Loucy (cell line): ENCODE measurements at regions not wholly inside any gene's neighbourhood (a gene's known extent, or its start where the extent isn't known, plus 50 kb on each side); places are given as distances from the start of the nearest gene placed in this dataset.

Source experiments
- H2AFZ ChIP-seq: fragments of 200-600 bp; sonication (generic); 2 replicates; pipeline ENCODE4 v1.6.0; 2016; ENCODE audit warnings: antibody characterized with exemption, mild to moderate bottlenecking, low read length, moderate library complexity
- H3F3A ChIP-seq: fragments of 200-600 bp; 2 replicates; pipeline ENCODE4 v1.6.0; 2016; ENCODE audit warnings: antibody characterized with exemption, low read depth, mild to moderate bottlenecking
- H3K27me3 ChIP-seq: fragments of 200-600 bp; sonication (generic); 2 replicates; pipeline ENCODE4 v1.6.1; 2014; ENCODE audit warnings: low read length, mild to moderate bottlenecking; ENCODE audit not compliant: insufficient read depth, poor library complexity, severe bottlenecking
- H3K36me3 ChIP-seq: fragments of 200-600 bp; sonication (generic); 2 replicates; pipeline ENCODE4 v1.6.1; 2016; ENCODE audit warnings: low read length; ENCODE audit not compliant: insufficient read depth
- H3K4me1 ChIP-seq: fragments of 200-600 bp; sonication (generic); 2 replicates; pipeline ENCODE4 v1.5.1; 2014; ENCODE audit warnings: low read length, mild to moderate bottlenecking; ENCODE audit not compliant: insufficient read depth, poor library complexity, severe bottlenecking
- H3K4me2 ChIP-seq: fragments of 200-600 bp; sonication (generic); 2 replicates; pipeline ENCODE4 v1.6.0; 2014; ENCODE audit warnings: antibody characterized with exemption, low read length, low read depth, mild to moderate bottlenecking; ENCODE audit not compliant: poor library complexity, severe bottlenecking
- H3K4me3 ChIP-seq: fragments of 200-600 bp; sonication (generic); 2 replicates; pipeline ENCODE4 v1.5.1; 2014; ENCODE audit warnings: low read length, mild to moderate bottlenecking, mixed read lengths; ENCODE audit not compliant: poor library complexity, severe bottlenecking
- H3K79me2 ChIP-seq: fragments of 200-600 bp; sonication (generic); 2 replicates; pipeline ENCODE4 v1.6.1; 2014; ENCODE audit warnings: low read length; ENCODE audit not compliant: insufficient read depth
- H3K9ac ChIP-seq: fragments of 200-600 bp; sonication (generic); 2 replicates; pipeline ENCODE4 v1.6.0; 2014; ENCODE audit warnings: mild to moderate bottlenecking, low read depth, low read length, moderate library complexity; ENCODE audit not compliant: poor library complexity, severe bottlenecking
- H3K9me2 ChIP-seq: fragments of 200-600 bp; sonication (generic); replicated peaks from 2 replicates; pipeline ENCODE4 v1.6.1; 2016; ENCODE audit warnings: low read depth, low read length, mixed read lengths
- H3K9me3 ChIP-seq: fragments of 200-600 bp; sonication (generic); 2 replicates; pipeline ENCODE4 v1.6.1; 2014; ENCODE audit warnings: mild to moderate bottlenecking, antibody characterized with exemption, low read length, low read depth; ENCODE audit not compliant: insufficient read depth
- H4K20me1 ChIP-seq: fragments of 200-600 bp; sonication (generic); 2 replicates; pipeline ENCODE4 v1.6.0; 2014; ENCODE audit warnings: antibody characterized with exemption, low read length, mild to moderate bottlenecking; ENCODE audit not compliant: insufficient read depth, poor library complexity, severe bottlenecking
- CTCF ChIP-seq: fragments of 200-600 bp; sonication (generic); conservative IDR thresholded peaks from 2 replicates; pipeline ENCODE4 v1.5.1; 2014; ENCODE audit warnings: mild to moderate bottlenecking, antibody characterized with exemption, low read length
- EZH2phosphoT487 ChIP-seq: fragments of 200-600 bp; IDR thresholded peaks from 2 replicates; pipeline ENCODE4 v1.6.1; 2018; ENCODE audit warnings: antibody characterized with exemption, mild to moderate bottlenecking, moderate library complexity, borderline replicate concordance

DNA sequence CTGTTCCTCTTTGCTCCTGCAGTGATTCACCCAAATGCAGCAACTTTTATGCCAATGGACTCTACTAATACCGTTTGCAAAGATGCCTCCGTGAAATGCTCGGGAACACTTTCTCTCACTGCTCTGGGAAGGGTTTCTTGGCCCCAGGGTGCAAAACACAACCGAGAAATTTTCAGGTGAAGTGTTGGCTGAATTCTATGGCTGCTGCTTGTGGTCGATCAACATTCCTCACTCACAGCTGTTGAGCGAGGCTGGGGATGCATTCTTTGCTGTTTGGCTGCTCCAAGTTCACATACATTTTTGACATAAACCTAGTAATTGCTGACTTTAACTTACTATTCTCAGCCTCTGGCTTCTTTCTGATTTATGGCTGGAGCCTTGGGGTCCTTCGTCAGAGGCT, 342.0 kb upstream of the CHD6 start:
- Histone ChIP-seq H3K36me3 (no peaks in the 10 kb centered on the region), H3K79me2 (no peaks in the 10 kb centered on the region), H3K9me2 (no peaks in the 10 kb centered on the region; the same call in 1 of the 2 replicates), H4K20me1 (no peaks in the 10 kb centered on the region), H3K4me2 (no peak overlapping the region), H3K27me3 (no peaks in the 10 kb centered on the region), H3K9me3 (no peaks in the 10 kb centered on the region), H3K4me1 (no peaks in the 10 kb centered on the region), H3K4me3 (no peak overlapping the region), H2AFZ (no peak overlapping the region), H3K9ac (no peak overlapping the region), H3F3A (no peaks in the 10 kb centered on the region)
- TF ChIP-seq CTCF = no peak

DNA sequence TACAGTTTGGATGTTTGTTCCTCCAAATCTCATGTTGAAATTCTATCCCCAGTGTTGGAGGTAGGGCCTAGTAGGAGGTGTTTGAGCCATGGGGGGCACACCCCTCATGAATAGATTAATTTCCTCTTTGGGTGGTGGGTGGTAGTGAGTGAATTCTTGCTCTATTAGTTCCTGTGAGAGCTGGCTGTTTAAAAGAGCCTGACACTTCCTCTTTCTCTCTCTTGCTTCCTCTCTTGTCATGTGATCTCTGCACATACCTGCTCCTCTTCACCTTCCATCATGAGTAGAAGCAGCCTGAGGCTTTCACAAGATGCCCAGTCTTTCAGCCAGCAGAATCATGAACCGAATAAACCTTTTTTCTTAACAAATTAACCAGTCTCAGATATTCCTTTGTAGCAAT, 340.2 kb upstream of the CHD6 start:
- H3K27me3 ChIP-seq = no peaks in the 10 kb centered on the region
- H3K36me3 ChIP-seq = no peaks in the 10 kb centered on the region
- no peak overlapping the region for H3K9ac ChIP-seq
- H3K4me3 ChIP-seq = no peak overlapping the region
- no peak overlapping the region for H2AFZ ChIP-seq
- H3K9me2 ChIP-seq = no peaks in the 10 kb centered on the region
- no peaks in the 10 kb centered on the region for H3F3A ChIP-seq
- no peaks in the 10 kb centered on the region for H3K4me1 ChIP-seq
- H4K20me1 ChIP-seq = no peaks in the 10 kb centered on the region
- H3K79me2 ChIP-seq = no peaks in the 10 kb centered on the region
- no peak for TF ChIP-seq CTCF
- no peak for TF ChIP-seq EZH2phosphoT487
- H3K4me2 ChIP-seq = no peak overlapping the region
- no peaks in the 10 kb centered on the region for H3K9me3 ChIP-seq

- Histone ChIP-seq H3K9me3 (no peaks in the 10 kb centered on the region), H2AFZ (no peak overlapping the region), H3K36me3 (no peaks in the 10 kb centered on the region), H3K79me2 (no peaks in the 10 kb centered on the region), H3K4me2 (no peak overlapping the region), H3F3A (no peaks in the 10 kb centered on the region), H3K9me2 (no peaks in the 10 kb centered on the region), H3K4me3 (no peak overlapping the region), H3K4me1 (no peaks in the 10 kb centered on the region), H3K27me3 (no peaks in the 10 kb centered on the region), H3K9ac (no peak overlapping the region), H4K20me1 (no peaks in the 10 kb centered on the region)
- TF ChIP-seq EZH2phosphoT487 (no peak), CTCF (peak; percentile 79)
Measured at GRCh38 chr20:41956338-41957074, 338.3 kb upstream of the CHD6 start.
